ENCODE measurements at regions not wholly inside any gene's neighbourhood (a gene's known extent, or its start where the extent isn't known, plus 50 kb on each side); places are given as distances from the start of the nearest gene placed in this dataset.

DNA sequence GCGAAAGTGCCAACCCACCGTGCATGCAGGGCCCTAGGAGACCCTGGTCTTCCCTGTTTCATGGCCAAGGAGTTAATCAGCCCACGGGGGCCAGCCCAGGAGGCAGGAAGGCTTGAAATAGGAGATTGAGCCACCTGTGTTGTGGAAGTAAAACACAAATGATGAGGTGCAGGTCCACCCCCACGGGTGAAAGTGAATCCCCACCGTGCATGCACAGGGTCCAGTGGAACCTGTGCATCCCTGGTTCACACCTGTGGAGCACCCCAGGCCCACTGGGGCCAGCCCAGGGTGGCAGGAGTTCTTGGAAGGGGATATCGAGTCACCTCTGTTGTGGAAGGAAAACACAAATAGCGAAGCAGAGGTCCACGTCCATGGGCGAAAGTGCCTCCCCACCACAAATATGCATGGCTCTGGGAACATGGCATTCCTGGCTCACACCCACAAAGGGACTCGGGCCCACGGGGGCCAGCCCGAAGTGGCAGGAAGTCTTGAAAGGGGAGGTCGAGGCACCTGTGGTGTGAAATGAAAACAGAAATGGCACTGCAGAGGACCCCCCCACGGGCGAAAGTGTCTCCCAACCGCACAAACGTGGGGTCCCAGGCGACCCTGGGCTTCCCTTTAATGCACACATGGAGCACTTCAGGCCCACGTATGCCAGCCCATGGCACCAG lies 381.5 kb downstream of the ALG10 start:
- H3K18ac ChIP-seq (ENCODE audit: insufficient read length, low read depth, low read length), result no peak overlapping the region
- no peaks in the 10 kb centered on the region for H3K4me1 ChIP-seq (ENCODE audit: insufficient read depth, low read length)
- H2BK20ac ChIP-seq (ENCODE audit: low read depth, low read length, poor library complexity, severe bottlenecking), result no peak overlapping the region
- H3K14ac ChIP-seq (ENCODE audit: insufficient read depth, low read length), result no peak overlapping the region
- no peaks in the 10 kb centered on the region; the same call in none of the 2 replicates for H3K27me3 Mint-ChIP-seq (ENCODE audit: low read depth)
- H4K8ac ChIP-seq (replicated peaks; ENCODE audit: insufficient read length, low read depth, low read length), result no peak overlapping the region
- peaks cover 98% of the 10 kb centered on the region for H3K9me3 ChIP-seq (ENCODE audit: control insufficient read depth, low read depth, low read length)
- H3K27ac ChIP-seq (ENCODE audit: insufficient read length, low read depth, low read length), result no peak overlapping the region
- H3K4me3 Mint-ChIP-seq, result no peak overlapping the region
- H2BK15ac ChIP-seq (ENCODE audit: low read depth, low read length), result no peak overlapping the region
- H3T11ph ChIP-seq (ENCODE audit: low read length), result no peak overlapping the region
- no peaks in the 10 kb centered on the region for H3K79me2 ChIP-seq (ENCODE audit: insufficient read depth, low read length)
- no peak overlapping the region for H2AK5ac ChIP-seq (ENCODE audit: insufficient read length, low read length)
- H3K9ac ChIP-seq (ENCODE audit: extremely low read depth, insufficient read length, low read length), result no peak overlapping the region
- no peaks in the 10 kb centered on the region for H3K23me2 ChIP-seq (ENCODE audit: insufficient read length, low read depth, low read length, poor library complexity, severe bottlenecking)
- H3K9me3 Mint-ChIP-seq, result peaks cover 92 to 98% of the 10 kb centered on the region in 2 experiments
- H3K23ac ChIP-seq (ENCODE audit: insufficient read length, low read depth, low read length), result no peak overlapping the region
- H2BK5ac ChIP-seq (ENCODE audit: insufficient read length, low read length), result no peak overlapping the region
- WGBS (ENCODE audit: extremely low coverage, insufficient read length, low lambda C conversion rate), result no CpG with 5 or more reads among the region's 19 CpGs
- H3K4ac ChIP-seq (ENCODE audit: low read depth, low read length), result no peak overlapping the region
- H3K27ac Mint-ChIP-seq, result no peak overlapping the region
- H3K4me1 Mint-ChIP-seq, result no peaks in the 10 kb centered on the region
- no peak overlapping the region for H4K5ac ChIP-seq (ENCODE audit: insufficient read length, low read depth, low read length)
- DNase-seq, result peak; percentile 14
- H3K4me2 ChIP-seq (ENCODE audit: insufficient read depth, insufficient read length, low read length), result no peak overlapping the region
- no peaks in the 10 kb centered on the region for H3K27me3 ChIP-seq (ENCODE audit: insufficient read depth, low read length)
- no peak overlapping the region for H2BK12ac ChIP-seq (ENCODE audit: insufficient read length, low read depth, low read length)
- no peak overlapping the region for H2BK120ac ChIP-seq (ENCODE audit: low read depth, low read length, poor library complexity, severe bottlenecking)
- no peak overlapping the region for H2AFZ ChIP-seq (ENCODE audit: low read length)
- peaks cover 3 to 18% (median 9%) of the 10 kb centered on the region in 3 experiments; a peak in 5 of 7 replicates for H3K36me3 Mint-ChIP-seq (ENCODE audit: insufficient read depth in 1 of 3, low read depth in 3 of 3)
- H3K79me1 ChIP-seq (ENCODE audit: insufficient read depth, low read depth, low read length, poor library complexity, severe bottlenecking), result no peaks in the 10 kb centered on the region
- H3K56ac ChIP-seq (ENCODE audit: insufficient read length, low read depth, low read length), result no peak overlapping the region
- TF ChIP-seq, protein P1, sequence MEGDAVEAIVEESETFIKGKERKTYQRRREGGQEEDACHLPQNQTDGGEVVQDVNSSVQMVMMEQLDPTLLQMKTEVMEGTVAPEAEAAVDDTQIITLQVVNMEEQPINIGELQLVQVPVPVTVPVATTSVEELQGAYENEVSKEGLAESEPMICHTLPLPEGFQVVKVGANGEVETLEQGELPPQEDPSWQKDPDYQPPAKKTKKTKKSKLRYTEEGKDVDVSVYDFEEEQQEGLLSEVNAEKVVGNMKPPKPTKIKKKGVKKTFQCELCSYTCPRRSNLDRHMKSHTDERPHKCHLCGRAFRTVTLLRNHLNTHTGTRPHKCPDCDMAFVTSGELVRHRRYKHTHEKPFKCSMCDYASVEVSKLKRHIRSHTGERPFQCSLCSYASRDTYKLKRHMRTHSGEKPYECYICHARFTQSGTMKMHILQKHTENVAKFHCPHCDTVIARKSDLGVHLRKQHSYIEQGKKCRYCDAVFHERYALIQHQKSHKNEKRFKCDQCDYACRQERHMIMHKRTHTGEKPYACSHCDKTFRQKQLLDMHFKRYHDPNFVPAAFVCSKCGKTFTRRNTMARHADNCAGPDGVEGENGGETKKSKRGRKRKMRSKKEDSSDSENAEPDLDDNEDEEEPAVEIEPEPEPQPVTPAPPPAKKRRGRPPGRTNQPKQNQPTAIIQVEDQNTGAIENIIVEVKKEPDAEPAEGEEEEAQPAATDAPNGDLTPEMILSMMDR (conservative IDR thresholded peaks at IDR 0.05), result no peak
- no peak overlapping the region for H4K91ac ChIP-seq (ENCODE audit: insufficient read length, low read depth, low read length)
- no peaks in the 10 kb centered on the region for H4K20me1 ChIP-seq (ENCODE audit: control insufficient read depth, insufficient read depth, insufficient read length)

All from H9 (cell line).